Esophagus muscularis mucosa (tissue), 4 donors: ENCODE measurements at regions not wholly inside any gene's neighbourhood (a gene's known extent, or its start where the extent isn't known, plus 50 kb on each side); places are given as distances from the start of the nearest gene placed in this dataset.

Experiments
- DNase-seq: peaks from one replicate; pipeline ENCODE4 v3.0.0-alpha.2; 2017; ENCODE audit errors: extremely low spot score
- H3K27ac ChIP-seq, 4 donors: fragments of 200-600 bp; sonication (generic); replicated peaks in 1 of 4; 1 replicate in 3 of 4; 2 replicates in 1 of 4; pipeline ENCODE4 v1.5.1; 2016 to 2019; ENCODE audit warnings: mild to moderate bottlenecking in 1 of 4
- H3K27me3 ChIP-seq, 4 donors: fragments of 200-600 bp; sonication (generic); one replicate each; pipeline versions ENCODE4 v1.5.1 to v1.6.0; 2016 to 2019
- H3K36me3 ChIP-seq, 4 donors: fragments of 200-600 bp; sonication (generic); one replicate each; pipeline ENCODE4 v1.5.1; 2016 to 2019
- H3K4me1 ChIP-seq, 4 donors: fragments of 200-600 bp; sonication (generic); one replicate each; pipeline ENCODE4 v1.5.1; 2016 to 2019
- H3K4me3 ChIP-seq, 4 donors: fragments of 200-600 bp; sonication (generic); 1 replicate in 2 of 4; 2 replicates in 2 of 4; pipeline ENCODE4 v1.5.1; 2016 to 2019; ENCODE audit warnings: mild to moderate bottlenecking in 4 of 4, moderate library complexity in 1 of 4
- H3K9me3 ChIP-seq, 4 donors: fragments of 200-600 bp; sonication (generic); 1 replicate in 3 of 4; 2 replicates in 1 of 4; pipeline ENCODE4 v1.5.1; 2016 to 2019
- CTCF ChIP-seq, 3 experiments: fragments of 200-600 bp in 2 of 3; fragments of 450-650 bp in 1 of 3; sonication (generic) in 2 of 3; IDR thresholded peaks; one replicate each; pipeline ENCODE4 v1.5.1; 2017 to 2019; ENCODE audit warnings: antibody characterized with exemption in 3 of 3, mild to moderate bottlenecking in 2 of 3, moderate library complexity in 1 of 3
- EP300 ChIP-seq: sonication (generic); formaldehyde crosslinking; IDR thresholded peaks from one replicate; pipeline ENCODE4 v1.6.1; 2017; ENCODE audit warnings: antibody characterized with exemption
- POLR2A ChIP-seq: fragments of 450-650 bp; IDR thresholded peaks from one replicate; pipeline ENCODE4 v1.6.1; 2017; ENCODE audit warnings: antibody characterized with exemption, moderate library complexity, mild to moderate bottlenecking, low read depth
- POLR2AphosphoS5 ChIP-seq, 2 donors: sonication (generic); formaldehyde crosslinking; IDR thresholded peaks; one replicate each; pipeline ENCODE4 v1.6.1; 2017; ENCODE audit warnings: antibody characterized with exemption in 2 of 2
- WGBS: methylation state at CpG from one replicate; pipeline ENCODE4 v1.1.5; 2018; 5-methylcytosine and 5-hydroxymethylcytosine counted together
- intact Hi-C: fragments of 100-400 bp; cut with DNase I; formaldehyde crosslinking; loops from one replicate; pipeline ENCODE4 v1.15.1; 2023

- Histone ChIP-seq H3K36me3 (no peaks in the 10 kb centered on the region), H3K4me1 (no peaks in the 10 kb centered on the region), H3K27me3 (no peaks in the 10 kb centered on the region), H3K4me3 (no peak overlapping the region), H3K9me3 (peaks cover 0 to 8% (median 3%) of the 10 kb centered on the region in 4 donors), H3K27ac (no peak overlapping the region)
- WGBS, result 93% methylated on average over 2 of the region's 2 CpGs
- TF ChIP-seq POLR2A (no peak), EP300 (no peak), CTCF (IDR thresholded peaks at IDR 0.05) (no peak), POLR2AphosphoS5 (IDR thresholded peaks at IDR 0.05) (no peak)
- intact Hi-C loops, result no loop called here
- DNase-seq, result no peak
Observed at GRCh38 chr6:115706981-115707380, 353.7 kb downstream of the FRK start.

GRCh38 chr6:115706324-115706723, 354.4 kb downstream of the FRK start:
- no peak overlapping the region for H3K4me3 ChIP-seq
- DNase-seq, result no peak
- H3K4me1 ChIP-seq, result no peaks in the 10 kb centered on the region
- intact Hi-C loops, result no loop called here
- no peaks in the 10 kb centered on the region for H3K36me3 ChIP-seq
- no peak overlapping the region for H3K27ac ChIP-seq
- peaks cover 0 to 15% (median 6%) of the 10 kb centered on the region in 4 donors for H3K9me3 ChIP-seq
- no peaks in the 10 kb centered on the region for H3K27me3 ChIP-seq
- no peak for TF ChIP-seq EP300
- TF ChIP-seq POLR2A, result no peak
- no peak for TF ChIP-seq CTCF (IDR thresholded peaks at IDR 0.05)
- no peak for TF ChIP-seq POLR2AphosphoS5 (IDR thresholded peaks at IDR 0.05)

GRCh38 chr6:115704028-115704427, 356.7 kb downstream of the FRK start:
- H3K36me3 ChIP-seq, result no peaks in the 10 kb centered on the region
- no peaks in the 10 kb centered on the region for H3K4me1 ChIP-seq
- H3K4me3 ChIP-seq, result no peak overlapping the region
- 75% methylated on average over 3 of the region's 3 CpGs for WGBS
- DNase-seq, result no peak
- peaks cover 0 to 19% (median 6%) of the 10 kb centered on the region in 4 donors for H3K9me3 ChIP-seq
- no peaks in the 10 kb centered on the region for H3K27me3 ChIP-seq
- intact Hi-C loops, result no loop called here
- TF ChIP-seq EP300 (no peak), POLR2A (no peak), POLR2AphosphoS5 (IDR thresholded peaks at IDR 0.05) (no peak), CTCF (IDR thresholded peaks at IDR 0.05) (no peak)
- no peak overlapping the region for H3K27ac ChIP-seq

GRCh38 chr6:115691433-115691832, 369.3 kb downstream of the FRK start:
- no peaks in the 10 kb centered on the region for H3K27me3 ChIP-seq
- intact Hi-C loops, result no loop called here
- no peaks in the 10 kb centered on the region for H3K36me3 ChIP-seq

More at GRCh38 chr6:115691433-115691832, 369.3 kb downstream of the FRK start:
- Histone ChIP-seq H3K27ac (no peak overlapping the region), H3K4me3 (no peak overlapping the region), H3K4me1 (no peaks in the 10 kb centered on the region), H3K9me3 (no peaks in the 10 kb centered on the region)
- TF ChIP-seq POLR2AphosphoS5 (IDR thresholded peaks at IDR 0.05) (no peak), CTCF (IDR thresholded peaks at IDR 0.05) (no peak), EP300 (no peak), POLR2A (no peak)
- no peak for DNase-seq
